CD4-positive, alpha-beta T cell treated with Interleukin-6 for 4 hours (primary cell): ENCODE measurements at regions not wholly inside any gene's neighbourhood (a gene's known extent, or its start where the extent isn't known, plus 50 kb on each side); places are given as distances from the start of the nearest gene placed in this dataset.

Source experiments
- DNase-seq: peaks from one replicate; pipeline ENCODE4 v3.0.0-alpha.2; 2020; ENCODE audit warnings: mixed read lengths

- DNase-seq, result no peak
Observed at GRCh38 chr5:117880932-117881331, 1107.4 kb downstream of the DTWD2 start.

- no peak for DNase-seq
Observed at GRCh38 chr5:117877731-117878130, 1110.6 kb downstream of the DTWD2 start.

- DNase-seq, result no peak
Observed at GRCh38 chr5:117872798-117873368, 1115.5 kb downstream of the DTWD2 start.

GRCh38 chr5:117869596-117869995 is 1118.8 kb downstream of the DTWD2 start:
- DNase-seq, result no peak

- no peak for DNase-seq
Observed at GRCh38 chr5:117863586-117864296, 1124.6 kb downstream of the DTWD2 start.

- DNase-seq, result no peak
Observed at GRCh38 chr5:117860550-117860949, 1127.8 kb downstream of the DTWD2 start.

- DNase-seq, result no peak
Observed at GRCh38 chr5:117859176-117859575, 1129.2 kb downstream of the DTWD2 start.

GRCh38 chr5:117856713-117857112 is 1131.6 kb downstream of the DTWD2 start:
- no peak for DNase-seq

GRCh38 chr5:117837786-117838185 is 1150.6 kb downstream of the DTWD2 start:
- DNase-seq, result no peak

GRCh38 chr5:117833691-117834090 is 1154.7 kb downstream of the DTWD2 start:
- no peak for DNase-seq

GRCh38 chr5:117829646-117830045 is 1158.7 kb downstream of the DTWD2 start:
- no peak for DNase-seq

GRCh38 chr5:117813850-117814249 is 1174.5 kb downstream of the DTWD2 start:
- no peak for DNase-seq

- DNase-seq, result no peak
Observed at GRCh38 chr5:117812861-117813260, 1175.5 kb downstream of the DTWD2 start.

GRCh38 chr5:117809251-117809650 is 1179.1 kb downstream of the DTWD2 start:
- no peak for DNase-seq

GRCh38 chr5:117805058-117805457 is 1183.3 kb downstream of the DTWD2 start:
- DNase-seq, result no peak

- no peak for DNase-seq
Observed at GRCh38 chr5:117803533-117803932, 1184.8 kb downstream of the DTWD2 start.

- no peak for DNase-seq
Observed at GRCh38 chr5:117801583-117801982, 1186.8 kb downstream of the DTWD2 start.

GRCh38 chr5:117800261-117800660 is 1188.1 kb downstream of the DTWD2 start:
- no peak for DNase-seq

GRCh38 chr5:117794847-117795246 is 1193.5 kb downstream of the DTWD2 start:
- no peak for DNase-seq

- DNase-seq, result no peak
Observed at GRCh38 chr5:117793963-117794362, 1194.4 kb downstream of the DTWD2 start.

GRCh38 chr5:117792476-117792875 is 1195.9 kb downstream of the DTWD2 start:
- DNase-seq, result no peak

- no peak for DNase-seq
Observed at GRCh38 chr5:117788596-117788995, 1199.8 kb downstream of the DTWD2 start.

- no peak for DNase-seq
Observed at GRCh38 chr5:117779171-117779570, 1204.5 kb upstream of the SEMA6A start.

GRCh38 chr5:117776977-117777376 is 1202.4 kb upstream of the SEMA6A start:
- DNase-seq, result no peak

- no peak for DNase-seq
Observed at GRCh38 chr5:117769877-117770276, 1195.3 kb upstream of the SEMA6A start.
